Smooth muscle cell (in vitro differentiated cells): ENCODE measurements at regions not wholly inside any gene's neighbourhood (a gene's known extent, or its start where the extent isn't known, plus 50 kb on each side); places are given as distances from the start of the nearest gene placed in this dataset.

Experiments used
- DNase-seq: peaks from one replicate; lab custom pipeline; 2025; ENCODE audit not compliant: unreplicated experiment; lab: John Stamatoyannopoulos, UW
- H2AFZ ChIP-seq: fragments of 200-600 bp; sonication (generic); 2 replicates; pipeline ENCODE4 v1.6.0; 2016; ENCODE audit warnings: antibody characterized with exemption, low read depth, mild to moderate bottlenecking
- H3F3A ChIP-seq: fragments of 200-600 bp; sonication (generic); 2 replicates; pipeline ENCODE4 v1.6.0; 2017; ENCODE audit warnings: antibody characterized with exemption, low read depth
- H3K27ac ChIP-seq: fragments of 200-600 bp; sonication (generic); 2 replicates; pipeline ENCODE4 v1.5.1; 2016; ENCODE audit warnings: low read depth, mild to moderate bottlenecking
- H3K27me3 ChIP-seq: fragments of 200-600 bp; sonication (generic); 2 replicates; pipeline ENCODE4 v1.6.1; 2016; ENCODE audit warnings: low read depth, mild to moderate bottlenecking
- H3K36me3 ChIP-seq: fragments of 200-600 bp; sonication (generic); 2 replicates; pipeline ENCODE4 v1.5.1; 2016; ENCODE audit warnings: low read depth
- H3K4me1 ChIP-seq: fragments of 200-600 bp; sonication (generic); 2 replicates; pipeline ENCODE4 v1.5.1; 2016; ENCODE audit warnings: low read depth
- H3K4me2 ChIP-seq: fragments of 200-600 bp; sonication (generic); 2 replicates; pipeline ENCODE4 v1.6.0; 2016; ENCODE audit warnings: mild to moderate bottlenecking
- H3K4me3 ChIP-seq: fragments of 200-600 bp; sonication (generic); 2 replicates; pipeline ENCODE4 v1.5.1; 2016; ENCODE audit warnings: mild to moderate bottlenecking
- H3K79me2 ChIP-seq: fragments of 200-600 bp; sonication (generic); 2 replicates; pipeline ENCODE4 v1.6.0; 2016; ENCODE audit warnings: low read depth, mild to moderate bottlenecking
- H3K9ac ChIP-seq: fragments of 200-600 bp; sonication (generic); 2 replicates; pipeline ENCODE4 v1.6.0; 2016; ENCODE audit warnings: low read depth
- H3K9me3 ChIP-seq: fragments of 200-600 bp; sonication (generic); replicated peaks from 2 replicates; pipeline ENCODE4 v1.5.1; 2016; ENCODE audit warnings: low read depth
- H4K20me1 ChIP-seq: fragments of 200-600 bp; sonication (generic); 2 replicates; pipeline ENCODE4 v1.6.0; 2016; ENCODE audit warnings: low read depth
- CTCF ChIP-seq: fragments of 200-600 bp; sonication (generic); IDR thresholded peaks from 2 replicates; pipeline ENCODE4 v1.5.1; 2017; ENCODE audit warnings: borderline replicate concordance, mild to moderate bottlenecking, antibody characterized with exemption; ENCODE audit not compliant: insufficient read depth, poor library complexity, severe bottlenecking
- WGBS: methylation state at CpG from one replicate; pipeline ENCODE4 v1.1.7; 2016; ENCODE audit warnings: low lambda C conversion rate; 5-methylcytosine and 5-hydroxymethylcytosine counted together

DNA sequence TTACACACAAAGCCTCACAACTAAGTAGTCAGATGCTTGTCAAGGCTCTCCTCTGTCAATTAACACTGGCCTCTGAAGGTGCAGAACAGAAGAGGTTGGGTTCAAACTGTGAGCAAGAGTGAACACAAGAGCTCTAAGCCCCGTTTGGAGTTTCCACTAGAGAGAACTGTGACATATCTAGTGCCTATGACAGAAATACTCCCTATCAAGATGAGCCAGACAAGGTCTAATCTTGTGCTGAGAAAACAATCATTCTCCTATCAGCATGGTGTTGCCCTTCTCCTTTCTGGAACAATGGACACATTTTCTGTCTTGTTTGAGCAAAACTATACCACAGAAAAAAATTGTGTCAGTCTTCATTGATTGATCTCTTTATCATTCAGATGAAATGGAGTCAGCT is 62.4 kb upstream of the CCDC71L start:
- WGBS, result 63% methylated on average over 1 of the region's 1 CpG
- H3F3A ChIP-seq, result peaks cover 3% of the 10 kb centered on the region
- no peaks in the 10 kb centered on the region for H3K9me3 ChIP-seq
- H3K9ac ChIP-seq, result no peak overlapping the region
- TF ChIP-seq CTCF, result no peak
- no peaks in the 10 kb centered on the region for H3K4me1 ChIP-seq
- no peaks in the 10 kb centered on the region for H4K20me1 ChIP-seq
- H3K4me2 ChIP-seq, result no peak overlapping the region
- no peaks in the 10 kb centered on the region for H3K79me2 ChIP-seq
- DNase-seq, result no peak
- H2AFZ ChIP-seq, result no peak overlapping the region
- no peak overlapping the region for H3K27ac ChIP-seq
- H3K27me3 ChIP-seq, result no peaks in the 10 kb centered on the region
- no peaks in the 10 kb centered on the region for H3K36me3 ChIP-seq
- H3K4me3 ChIP-seq, result no peak overlapping the region

DNA sequence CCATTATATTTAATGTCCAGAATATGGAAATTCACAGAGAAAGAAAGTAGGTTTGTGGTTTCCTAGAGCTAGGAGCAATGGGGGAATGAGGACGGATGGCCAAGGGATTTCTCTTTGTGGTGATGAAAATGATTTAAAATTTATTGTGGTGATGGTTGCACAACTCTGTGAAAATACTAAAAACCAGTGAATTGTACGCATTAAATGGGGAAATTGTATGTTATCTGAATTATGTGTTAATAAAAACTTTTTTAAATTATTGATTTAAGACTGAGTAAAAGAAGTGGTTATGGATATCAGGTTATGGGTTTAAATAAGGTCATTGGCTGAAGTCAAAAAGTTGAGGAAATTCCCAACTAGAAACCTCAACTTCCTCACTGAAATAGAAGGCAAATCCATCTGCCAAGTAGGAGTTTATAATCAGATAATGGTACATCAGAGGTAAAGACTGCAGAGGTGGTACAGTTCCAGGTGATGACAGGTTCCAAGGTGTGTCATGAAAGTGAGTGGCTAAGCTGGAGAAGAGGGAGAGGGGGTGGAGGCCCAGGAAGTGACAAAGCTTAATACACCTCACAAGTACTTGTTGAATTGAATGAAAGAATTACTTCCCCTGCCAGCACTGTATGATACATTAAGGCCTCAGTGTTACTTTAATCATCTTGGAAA is 68.9 kb upstream of the CCDC71L start:
- no peak overlapping the region for H3K4me3 ChIP-seq
- no peak for TF ChIP-seq CTCF
- H3K4me2 ChIP-seq, result no peak overlapping the region
- no peaks in the 10 kb centered on the region for H4K20me1 ChIP-seq
- no peak for DNase-seq
- no peak overlapping the region for H3K9ac ChIP-seq
- H3F3A ChIP-seq, result no peaks in the 10 kb centered on the region
- no peaks in the 10 kb centered on the region for H3K4me1 ChIP-seq
- H2AFZ ChIP-seq, result no peak overlapping the region
- WGBS, result 95% methylated on average over 2 of the region's 2 CpGs
- H3K27ac ChIP-seq, result no peak overlapping the region
- no peaks in the 10 kb centered on the region for H3K9me3 ChIP-seq
- no peaks in the 10 kb centered on the region for H3K79me2 ChIP-seq
- H3K27me3 ChIP-seq, result no peaks in the 10 kb centered on the region
- no peaks in the 10 kb centered on the region for H3K36me3 ChIP-seq

DNA sequence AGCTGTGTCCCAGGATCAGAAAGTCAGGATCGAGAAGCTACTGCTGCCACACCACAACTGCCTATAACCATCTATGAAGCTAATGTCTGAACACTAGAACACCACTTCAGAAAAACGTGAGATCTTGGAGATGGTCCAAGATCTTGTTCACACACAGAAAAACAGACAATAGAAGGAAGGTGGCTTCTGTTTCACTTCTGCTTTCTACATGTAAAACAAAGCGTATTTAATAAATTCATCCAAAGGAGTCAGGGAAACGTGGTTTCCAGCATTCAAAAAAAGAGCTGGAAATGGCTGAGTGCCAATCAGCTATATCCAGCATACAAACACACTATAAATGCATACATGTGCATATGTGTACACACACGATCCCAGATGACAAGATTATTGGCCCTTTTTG is 70.2 kb upstream of the CCDC71L start:
- no peak for DNase-seq
- no peak overlapping the region for H3K27ac ChIP-seq

More for the DNA sequence above, 70.2 kb upstream of the CCDC71L start:
- no peaks in the 10 kb centered on the region for H3F3A ChIP-seq
- no peaks in the 10 kb centered on the region for H4K20me1 ChIP-seq
- no peak overlapping the region for H3K4me3 ChIP-seq
- H3K4me1 ChIP-seq, result no peaks in the 10 kb centered on the region
- no peak for TF ChIP-seq CTCF
- H2AFZ ChIP-seq, result no peak overlapping the region
- H3K36me3 ChIP-seq, result no peaks in the 10 kb centered on the region
- H3K9ac ChIP-seq, result no peak overlapping the region
- WGBS, result 90% methylated on average over 5 of the region's 5 CpGs
- no peaks in the 10 kb centered on the region for H3K27me3 ChIP-seq
- no peaks in the 10 kb centered on the region for H3K9me3 ChIP-seq
- H3K79me2 ChIP-seq, result no peaks in the 10 kb centered on the region
- H3K4me2 ChIP-seq, result no peak overlapping the region
